ENCODE measurements at regions not wholly inside any gene's neighbourhood (a gene's known extent, or its start where the extent isn't known, plus 50 kb on each side); places are given as distances from the start of the nearest gene placed in this dataset.

DNA sequence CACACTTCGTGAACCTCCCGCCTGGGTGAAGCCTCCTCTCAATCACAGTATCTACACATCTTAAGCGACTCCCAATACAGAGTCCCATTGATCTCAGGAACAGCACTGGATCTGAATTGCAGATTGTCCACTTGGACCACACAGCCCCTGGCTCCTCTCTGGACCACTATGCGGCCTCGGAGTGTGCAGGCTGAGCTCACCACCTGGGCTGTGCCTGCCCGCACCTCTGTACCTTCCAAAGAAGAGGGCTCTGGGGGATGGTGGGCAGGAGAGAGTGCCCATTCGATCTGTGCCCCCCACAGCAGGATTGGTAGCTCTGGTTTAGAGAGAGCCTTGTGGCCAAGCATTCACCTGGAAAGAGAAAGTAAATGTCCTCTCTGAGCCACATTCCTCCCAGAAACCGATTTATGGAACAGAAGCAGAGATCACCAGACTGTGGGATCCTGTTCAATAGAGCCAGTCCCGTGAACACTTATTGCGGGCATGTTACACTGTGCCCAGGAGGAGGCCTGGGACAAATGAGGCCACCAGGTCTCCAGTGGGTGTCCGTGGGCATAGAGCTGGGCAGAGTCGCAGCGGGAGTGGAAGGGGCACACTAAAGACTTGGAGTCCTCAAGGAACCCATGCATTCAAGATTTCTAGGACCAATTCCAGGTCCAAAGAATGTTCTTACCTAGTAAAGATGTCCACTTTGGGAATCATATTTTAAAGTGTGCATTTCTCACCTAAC, 141.6 kb upstream of the SOX1 start:
- WGBS, 2 donors: 91 to 92% methylated on average over 13 of the region's 13 CpGs
- Histone ChIP-seq H3K4me1 (ENCODE audit: control insufficient read depth in 5 of 5, insufficient read depth in 5 of 5, low read length in 5 of 5) (no peaks in the 10 kb centered on the region), H3K27me3 (ENCODE audit: control insufficient read depth in 3 of 3, insufficient read depth in 3 of 3, low read length in 2 of 3) (peaks cover 3 to 20% (median 7%) of the 10 kb centered on the region in 3 donors), H3K4me3 (no peak overlapping the region), H3K9me3 (ENCODE audit: control insufficient read depth in 4 of 4, insufficient read depth in 3 of 4, low read length in 3 of 4) (peaks cover 0 to 2% (median 0%) of the 10 kb centered on the region in 4 donors), H3K36me3 (ENCODE audit: control insufficient read depth in 4 of 4, insufficient read depth in 4 of 4, low read length in 4 of 4) (no peaks in the 10 kb centered on the region), H3K9ac (ENCODE audit: insufficient read depth in 1 of 2, low read length in 2 of 2) (no peak overlapping the region), H3K27ac (ENCODE audit: low read depth in 1 of 2, low read length in 1 of 2) (no peak overlapping the region)
- TF ChIP-seq, protein P1, sequence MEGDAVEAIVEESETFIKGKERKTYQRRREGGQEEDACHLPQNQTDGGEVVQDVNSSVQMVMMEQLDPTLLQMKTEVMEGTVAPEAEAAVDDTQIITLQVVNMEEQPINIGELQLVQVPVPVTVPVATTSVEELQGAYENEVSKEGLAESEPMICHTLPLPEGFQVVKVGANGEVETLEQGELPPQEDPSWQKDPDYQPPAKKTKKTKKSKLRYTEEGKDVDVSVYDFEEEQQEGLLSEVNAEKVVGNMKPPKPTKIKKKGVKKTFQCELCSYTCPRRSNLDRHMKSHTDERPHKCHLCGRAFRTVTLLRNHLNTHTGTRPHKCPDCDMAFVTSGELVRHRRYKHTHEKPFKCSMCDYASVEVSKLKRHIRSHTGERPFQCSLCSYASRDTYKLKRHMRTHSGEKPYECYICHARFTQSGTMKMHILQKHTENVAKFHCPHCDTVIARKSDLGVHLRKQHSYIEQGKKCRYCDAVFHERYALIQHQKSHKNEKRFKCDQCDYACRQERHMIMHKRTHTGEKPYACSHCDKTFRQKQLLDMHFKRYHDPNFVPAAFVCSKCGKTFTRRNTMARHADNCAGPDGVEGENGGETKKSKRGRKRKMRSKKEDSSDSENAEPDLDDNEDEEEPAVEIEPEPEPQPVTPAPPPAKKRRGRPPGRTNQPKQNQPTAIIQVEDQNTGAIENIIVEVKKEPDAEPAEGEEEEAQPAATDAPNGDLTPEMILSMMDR (IDR thresholded peaks at IDR 0.05; ENCODE audit: control extremely low read depth, extremely low read depth): no peak
- ATAC-seq (ENCODE audit: insufficient read depth, low FRiP score) (no peak), DNase-seq (no peak)

DNA sequence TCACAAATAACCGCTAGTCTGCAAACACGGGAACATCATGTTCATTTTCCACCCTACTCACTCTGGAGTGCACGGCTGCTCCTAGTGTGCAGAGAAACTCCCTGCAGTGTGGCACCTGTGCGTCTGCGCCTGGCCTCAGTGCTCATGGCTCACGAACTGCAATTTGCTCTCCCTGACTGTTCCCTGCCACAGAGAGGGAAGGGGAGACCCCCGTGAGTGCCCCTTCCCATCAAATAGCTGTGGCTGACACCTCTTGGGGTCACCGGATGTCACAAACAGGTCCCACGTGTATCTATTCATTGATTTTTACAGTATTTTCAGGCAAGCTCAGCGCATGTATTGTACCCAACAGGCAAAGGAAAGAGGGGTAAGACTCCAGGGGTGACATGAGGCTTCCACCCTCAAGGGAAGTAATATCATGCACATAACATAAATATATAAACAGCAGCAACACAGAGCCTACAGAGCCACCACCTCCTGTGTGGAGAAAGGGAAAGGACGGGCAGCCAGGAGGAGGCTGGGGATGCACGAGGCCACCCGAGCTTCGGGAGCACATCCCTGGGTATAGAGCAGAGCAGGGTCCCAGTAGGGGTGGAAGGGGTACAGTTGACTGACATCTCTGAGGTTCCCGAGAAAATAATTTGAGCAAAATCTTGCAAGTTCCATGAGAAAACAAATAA, 140.3 kb upstream of the SOX1 start:
- Histone ChIP-seq H3K4me3 (no peak overlapping the region), H3K9me3 (ENCODE audit: control insufficient read depth in 4 of 4, insufficient read depth in 3 of 4, low read length in 3 of 4) (peaks cover 0 to 3% (median 0%) of the 10 kb centered on the region in 4 donors), H3K27ac (ENCODE audit: low read depth in 1 of 2, low read length in 1 of 2) (no peak overlapping the region), H3K4me1 (ENCODE audit: control insufficient read depth in 5 of 5, insufficient read depth in 5 of 5, low read length in 5 of 5) (no peaks in the 10 kb centered on the region), H3K9ac (ENCODE audit: insufficient read depth in 1 of 2, low read length in 2 of 2) (no peak overlapping the region), H3K36me3 (ENCODE audit: control insufficient read depth in 4 of 4, insufficient read depth in 4 of 4, low read length in 4 of 4) (no peaks in the 10 kb centered on the region), H3K27me3 (ENCODE audit: control insufficient read depth in 3 of 3, insufficient read depth in 3 of 3, low read length in 2 of 3) (peaks cover 3 to 16% (median 7%) of the 10 kb centered on the region in 3 donors)
- 78 to 86% methylated on average over 15 of the region's 15 CpGs for WGBS, 2 donors
- DNase-seq (no peak), ATAC-seq (ENCODE audit: insufficient read depth, low FRiP score) (no peak)
- TF ChIP-seq, protein P1 (IDR thresholded peaks at IDR 0.05; ENCODE audit: control extremely low read depth, extremely low read depth): no peak

DNA sequence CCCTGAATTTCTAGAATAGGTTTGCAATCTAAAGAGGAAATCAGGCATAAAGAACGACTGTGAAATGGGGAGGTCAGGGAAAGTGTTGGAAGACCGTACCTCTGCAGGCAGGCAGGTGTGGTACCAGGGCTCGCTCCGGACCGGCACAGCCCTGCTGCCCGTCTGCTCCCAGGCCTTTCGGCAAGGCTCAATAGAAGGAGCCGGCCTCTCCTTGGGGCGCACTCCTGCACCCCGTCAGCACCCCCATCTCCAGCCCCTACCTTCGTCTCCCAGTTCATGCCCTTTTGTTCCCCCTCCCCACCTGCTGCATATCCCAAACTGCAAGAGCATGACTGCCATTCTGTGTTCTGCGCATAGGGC, 139.8 kb upstream of the SOX1 start:
- 92 to 93% methylated on average over 12 of the region's 12 CpGs for WGBS, 2 donors

More for the DNA sequence above, 139.8 kb upstream of the SOX1 start:
- Histone ChIP-seq H3K9ac (ENCODE audit: insufficient read depth in 1 of 2, low read length in 2 of 2) (no peak overlapping the region), H3K27ac (ENCODE audit: low read depth in 1 of 2, low read length in 1 of 2) (no peak overlapping the region), H3K27me3 (ENCODE audit: control insufficient read depth in 3 of 3, insufficient read depth in 3 of 3, low read length in 2 of 3) (peaks cover 2 to 11% (median 7%) of the 10 kb centered on the region in 3 donors), H3K4me1 (ENCODE audit: control insufficient read depth in 5 of 5, insufficient read depth in 5 of 5, low read length in 5 of 5) (no peaks in the 10 kb centered on the region), H3K4me3 (no peak overlapping the region), H3K36me3 (ENCODE audit: control insufficient read depth in 4 of 4, insufficient read depth in 4 of 4, low read length in 4 of 4) (no peaks in the 10 kb centered on the region), H3K9me3 (ENCODE audit: control insufficient read depth in 4 of 4, insufficient read depth in 3 of 4, low read length in 3 of 4) (peaks cover 0 to 3% (median 0%) of the 10 kb centered on the region in 4 donors)
- no peak for ATAC-seq (ENCODE audit: insufficient read depth, low FRiP score)
- TF ChIP-seq, protein P1 (IDR thresholded peaks at IDR 0.05; ENCODE audit: control extremely low read depth, extremely low read depth): no peak
- DNase-seq: no peak
